ENCODE measurements at regions not wholly inside any gene's neighbourhood (a gene's known extent, or its start where the extent isn't known, plus 50 kb on each side); places are given as distances from the start of the nearest gene placed in this dataset.

- no peak for DNase-seq (ENCODE audit: low spot score)
Observed at GRCh38 chr5:145502906-145503305, 332.2 kb downstream of the PRELID2 start.

GRCh38 chr5:145500710-145501109, 334.4 kb downstream of the PRELID2 start:
- no peak for DNase-seq (ENCODE audit: low spot score)

- DNase-seq (ENCODE audit: low spot score) = no peak
Observed at GRCh38 chr5:145499483-145499882, 335.7 kb downstream of the PRELID2 start.

- DNase-seq (ENCODE audit: low spot score) = no peak
Observed at GRCh38 chr5:145497052-145497451, 338.1 kb downstream of the PRELID2 start.

GRCh38 chr5:145495741-145496140, 339.4 kb downstream of the PRELID2 start:
- DNase-seq (ENCODE audit: low spot score) = no peak

GRCh38 chr5:145495196-145495595, 339.9 kb downstream of the PRELID2 start:
- DNase-seq (ENCODE audit: low spot score) = no peak

GRCh38 chr5:145493435-145493834, 341.7 kb downstream of the PRELID2 start:
- DNase-seq (ENCODE audit: low spot score) = no peak

DNA sequence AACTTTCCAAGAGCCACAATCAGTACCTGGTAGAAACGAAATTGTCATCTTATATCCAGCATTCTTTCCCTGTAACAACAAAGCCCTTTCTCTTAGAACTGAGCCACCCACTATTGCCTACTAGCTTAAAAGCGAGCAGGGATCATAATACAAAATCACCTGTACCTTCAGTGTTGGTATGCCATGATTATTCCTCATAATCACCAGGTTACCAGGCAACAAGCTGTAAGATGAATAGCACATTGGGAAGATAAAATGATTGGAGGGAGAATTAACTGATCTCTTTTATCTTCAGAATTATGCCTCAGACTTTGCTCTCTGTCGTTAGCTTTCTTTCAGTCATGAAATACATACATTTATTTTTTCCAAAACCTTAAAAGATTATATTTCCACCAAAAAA, 345.6 kb downstream of the PRELID2 start:
- DNase-seq (ENCODE audit: low spot score) = no peak

DNA sequence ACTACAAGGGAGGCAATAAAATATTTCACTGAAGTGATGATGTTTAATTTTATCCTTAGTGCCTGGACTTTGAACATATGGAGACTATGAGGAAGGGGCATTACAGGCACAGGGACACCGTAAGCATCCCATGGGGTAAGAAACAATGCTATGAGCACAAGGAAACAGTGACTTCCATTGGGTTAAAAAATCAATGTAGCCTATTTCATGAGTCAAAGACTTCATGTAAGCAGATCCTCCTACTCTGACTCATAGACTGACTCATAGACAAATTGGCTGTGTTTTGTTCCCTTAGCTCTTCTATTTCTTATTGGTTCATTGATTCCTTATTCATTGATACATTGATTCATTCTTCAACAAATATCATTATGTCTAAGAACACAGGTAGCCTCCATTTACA, 351.0 kb downstream of the PRELID2 start:
- DNase-seq (ENCODE audit: low spot score) = no peak

GRCh38 chr5:145483212-145483611, 351.9 kb downstream of the PRELID2 start:
- no peak for DNase-seq (ENCODE audit: low spot score)

DNA sequence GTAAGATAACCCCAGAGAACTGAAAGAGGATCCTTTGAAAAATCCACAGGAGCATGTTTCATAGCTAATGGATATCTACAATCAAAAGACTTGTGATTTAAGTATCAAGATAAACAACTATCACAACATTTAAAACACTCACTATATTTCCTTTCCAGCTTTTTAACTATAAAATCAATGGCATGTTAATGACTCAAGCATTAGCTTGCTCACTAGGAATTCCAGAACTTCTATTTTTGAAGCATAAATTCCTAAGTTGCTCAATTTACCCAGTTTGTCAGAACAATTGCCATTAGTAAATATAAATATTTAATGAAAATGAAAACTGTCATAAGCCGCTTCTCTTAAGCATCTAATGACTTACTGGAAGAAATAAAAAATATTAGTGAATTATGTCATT, 355.3 kb downstream of the PRELID2 start:
- no peak for DNase-seq (ENCODE audit: low spot score)

GRCh38 chr5:145479271-145479670, 355.9 kb downstream of the PRELID2 start:
- DNase-seq (ENCODE audit: low spot score) = no peak

- no peak for DNase-seq (ENCODE audit: low spot score)
Observed at GRCh38 chr5:145478651-145479050, 356.5 kb downstream of the PRELID2 start.

GRCh38 chr5:145473042-145473642, 362.0 kb downstream of the PRELID2 start:
- no peak for DNase-seq (ENCODE audit: low spot score)

DNA sequence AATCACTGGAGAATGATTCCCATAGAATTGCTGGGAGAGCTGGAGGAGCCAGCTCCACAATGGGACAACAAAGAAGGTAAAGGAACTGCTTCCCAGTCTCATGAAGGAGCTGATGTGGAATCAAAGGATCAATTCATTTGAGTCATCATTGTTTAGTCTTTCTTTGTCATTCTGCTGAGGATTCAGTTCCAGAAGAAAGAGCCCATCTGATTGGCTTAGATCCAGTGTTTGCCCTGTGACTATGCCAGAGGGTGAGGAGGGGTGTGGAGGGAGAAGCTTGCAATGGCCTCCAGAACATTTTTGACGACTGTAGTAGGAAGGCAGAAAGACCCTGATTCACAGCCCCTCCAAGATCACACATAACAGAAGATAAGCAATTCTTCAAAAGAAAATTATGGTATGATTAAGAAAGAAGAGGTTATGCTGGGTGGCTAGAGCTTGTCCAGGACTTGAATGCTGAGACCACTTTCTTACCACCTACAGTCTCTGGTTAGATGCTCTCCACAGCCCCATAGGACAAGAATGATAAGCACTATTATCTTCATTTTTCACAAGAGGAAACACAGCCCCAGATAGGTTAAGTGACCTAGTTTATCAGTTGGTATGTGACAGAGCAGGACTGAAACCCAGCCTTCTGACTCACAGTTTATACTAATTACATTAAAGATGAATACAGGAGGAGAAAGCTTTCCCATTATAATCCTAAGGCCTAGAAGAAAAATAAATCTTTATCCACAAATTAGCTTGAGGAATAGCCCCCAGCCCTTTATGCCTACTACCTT, 363.1 kb downstream of the PRELID2 start:
- no peak for DNase-seq (ENCODE audit: low spot score)

GRCh38 chr5:145471026-145471425, 364.1 kb downstream of the PRELID2 start:
- no peak for DNase-seq (ENCODE audit: low spot score)

- no peak for DNase-seq (ENCODE audit: low spot score)
Observed at GRCh38 chr5:145470396-145470979, 364.7 kb downstream of the PRELID2 start.

- no peak for DNase-seq (ENCODE audit: low spot score)
Observed at GRCh38 chr5:145467446-145467845, 367.7 kb downstream of the PRELID2 start.

DNA sequence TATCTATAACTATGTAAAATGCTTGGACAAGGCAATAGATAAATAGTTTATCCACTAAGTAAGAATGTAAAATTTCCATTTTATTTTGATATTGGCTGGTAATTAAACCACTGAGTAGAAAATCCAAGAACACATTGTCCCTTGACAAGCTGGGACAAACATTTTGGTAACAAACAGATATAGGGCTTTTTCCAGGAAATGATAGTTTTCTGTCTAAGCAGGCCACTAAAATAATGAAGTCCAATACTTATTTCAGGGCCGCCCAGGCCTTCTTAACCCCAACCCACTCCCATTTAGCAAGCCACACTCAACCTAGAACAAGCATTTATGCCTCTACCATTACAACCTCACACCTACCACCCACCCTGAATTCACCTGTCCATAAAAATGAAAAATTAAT, 368.6 kb downstream of the PRELID2 start:
- no peak for DNase-seq (ENCODE audit: low spot score)

DNA sequence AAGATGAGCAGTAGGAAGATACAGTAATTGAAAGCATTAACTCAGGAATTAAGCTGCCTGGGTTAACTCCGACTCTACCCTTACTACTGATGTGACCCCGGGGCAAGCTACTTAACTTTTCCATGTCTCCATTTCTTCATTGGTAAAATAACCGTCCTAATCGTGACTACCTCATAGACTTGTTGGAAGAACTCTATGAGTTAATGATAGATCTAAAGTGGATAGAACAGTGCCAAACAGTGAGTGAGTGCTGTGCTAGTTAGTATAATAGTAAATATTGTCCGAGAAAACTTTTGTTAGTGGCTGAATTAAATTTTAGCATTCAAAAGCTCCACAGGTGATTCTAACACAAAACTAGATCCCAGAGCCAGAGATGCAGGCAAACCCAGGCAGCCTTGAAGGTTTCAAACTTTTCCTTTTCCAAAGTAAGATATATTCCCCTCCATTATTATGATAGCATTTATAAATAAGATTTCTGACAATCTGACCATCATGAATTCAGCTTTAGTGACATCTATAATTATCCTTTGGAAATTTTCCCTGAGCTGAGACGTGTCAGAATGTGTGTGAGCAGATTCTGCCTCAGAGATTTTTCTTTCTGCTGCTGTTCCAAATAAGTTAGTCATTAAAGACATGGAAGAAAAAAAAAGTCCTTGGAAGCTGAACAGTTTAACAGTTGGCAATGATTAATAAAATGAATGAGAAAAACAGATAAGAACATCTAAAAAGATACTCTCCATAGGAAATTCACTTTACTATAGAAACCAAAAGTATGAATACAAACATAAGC, 369.5 kb downstream of the PRELID2 start:
- DNase-seq (ENCODE audit: low spot score) = no peak

DNA sequence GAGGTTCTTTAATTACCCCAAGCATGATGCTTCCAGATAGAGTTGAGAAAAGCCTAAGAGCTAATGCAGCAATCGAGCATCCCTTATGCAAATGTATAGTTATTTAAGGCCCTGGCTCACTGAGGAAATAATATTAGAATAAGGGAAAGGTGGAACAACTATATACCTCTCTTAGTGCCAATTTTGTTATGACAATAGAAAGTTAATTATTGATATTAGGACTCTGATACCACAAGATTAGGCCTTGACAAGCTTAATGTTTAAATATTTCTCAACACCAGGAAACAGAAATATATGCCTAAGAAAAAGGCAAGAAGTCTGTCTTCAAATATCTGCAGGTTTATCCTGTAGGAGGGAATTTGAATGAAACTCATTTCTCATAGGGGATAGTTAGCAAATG, 371.0 kb downstream of the PRELID2 start:
- no peak for DNase-seq (ENCODE audit: low spot score)

DNA sequence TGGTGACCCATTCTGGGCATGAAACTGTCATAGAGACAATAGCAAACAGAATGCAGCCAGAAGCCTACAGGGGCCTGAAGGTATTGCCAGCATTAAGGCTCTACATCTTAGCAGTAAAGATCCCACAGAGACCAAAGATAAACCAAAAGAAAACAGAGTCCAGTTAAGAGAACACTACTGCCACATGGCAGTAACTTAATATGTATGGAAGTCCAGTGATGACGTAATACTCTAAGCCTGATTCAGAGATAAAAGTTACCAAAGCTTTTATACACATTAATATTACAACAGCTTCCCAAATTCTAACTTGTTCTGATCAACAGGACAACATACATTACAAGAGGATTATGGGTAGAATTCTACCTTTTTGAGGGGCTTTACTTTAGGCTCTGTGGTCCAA, 371.5 kb downstream of the PRELID2 start:
- no peak for DNase-seq (ENCODE audit: low spot score)

DNA sequence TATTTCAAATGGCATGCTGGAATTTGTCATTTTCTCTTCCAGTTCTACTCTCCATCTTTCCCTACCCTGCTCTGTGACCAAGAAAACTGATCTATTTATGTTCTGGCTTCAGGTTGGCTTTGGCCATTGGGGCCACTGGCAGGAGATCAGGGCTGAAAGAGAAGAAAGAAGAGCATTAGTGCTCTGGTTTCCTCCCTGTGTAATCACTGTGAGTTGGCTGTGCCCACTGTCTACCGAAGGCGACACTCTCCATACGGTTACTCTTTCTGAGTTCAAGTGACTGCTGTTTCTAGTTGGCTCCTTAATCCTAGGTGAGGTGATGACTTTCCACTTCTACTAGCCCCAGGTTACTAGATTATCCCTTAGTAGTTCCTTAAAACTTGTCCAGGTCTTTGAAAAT, 372.6 kb downstream of the PRELID2 start:
- DNase-seq (ENCODE audit: low spot score) = no peak

All from HuH-7.5 (cell line).